ENCODE measurements at regions not wholly inside any gene's neighbourhood (a gene's known extent, or its start where the extent isn't known, plus 50 kb on each side); places are given as distances from the start of the nearest gene placed in this dataset.

DNA sequence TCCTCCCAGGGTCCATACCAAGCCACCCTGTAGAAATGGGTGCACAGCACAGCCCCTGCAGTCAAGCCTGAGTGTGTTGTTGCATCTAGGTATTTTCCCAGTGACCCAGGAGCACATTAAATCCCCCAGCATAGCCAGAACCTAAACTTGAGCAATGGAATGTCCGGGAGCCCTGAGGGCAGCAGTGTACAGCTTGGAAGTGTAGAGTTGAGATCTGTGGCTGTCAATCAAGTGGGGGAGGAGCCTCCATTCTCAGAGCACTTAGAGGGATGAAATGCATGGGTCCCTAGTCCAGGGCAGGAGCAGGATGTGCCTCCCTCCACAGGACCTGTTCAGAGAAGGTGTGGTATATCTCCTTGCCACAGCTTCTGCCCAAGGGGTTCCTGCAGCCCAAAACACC lies 885.1 kb downstream of the CCSER2 start:
- H3K27me3 ChIP-seq, result no peaks in the 10 kb centered on the region
- FAIRE-seq (no peak), ATAC-seq (no peak), DNase-seq (no peak)
- H3K4me3 ChIP-seq, result no peak overlapping the region
- H3K9me3 ChIP-seq, result no peaks in the 10 kb centered on the region
- intact Hi-C loops (cut with DNase I), result no loop called here
- H3K27ac ChIP-seq, result no peak overlapping the region
- no peaks in the 10 kb centered on the region for H3K36me3 ChIP-seq
- no peak for TF ChIP-seq CTCF (IDR thresholded peaks at IDR 0.05)
- no peaks in the 10 kb centered on the region for H3K4me1 ChIP-seq
- WGBS, 2 donors, result 91 to 98% methylated on average over 1 of the region's 1 CpG

DNA sequence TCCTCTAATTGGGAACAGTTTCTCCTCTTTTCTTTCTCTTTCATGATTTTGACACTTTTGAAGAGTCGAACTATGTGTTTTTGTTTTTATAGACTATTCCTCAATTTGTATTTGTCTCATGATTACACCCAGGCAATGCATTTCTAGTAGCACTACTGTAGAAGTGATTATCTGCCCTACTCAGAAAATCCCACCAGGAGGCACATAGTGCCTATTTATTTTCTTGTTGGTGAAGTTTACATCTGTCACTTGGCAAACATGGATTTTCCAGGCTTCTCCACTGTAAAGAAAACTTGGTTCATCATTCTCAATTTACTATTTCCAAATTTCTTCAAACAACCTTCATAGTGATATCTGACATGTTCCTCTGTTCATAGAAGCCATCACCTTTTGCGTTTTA lies 893.9 kb downstream of the CCSER2 start:
- no peaks in the 10 kb centered on the region for H3K36me3 ChIP-seq
- intact Hi-C loops (cut with DNase I), result no loop called here
- H3K27me3 ChIP-seq, result no peaks in the 10 kb centered on the region
- no peak for TF ChIP-seq CTCF (IDR thresholded peaks at IDR 0.05)
- H3K9me3 ChIP-seq, result no peaks in the 10 kb centered on the region
- 81 to 85% methylated on average over 2 of the region's 2 CpGs for WGBS, 2 donors
- ATAC-seq (no peak), FAIRE-seq (no peak), DNase-seq (no peak)
- peaks cover 0 to 3% (median 0%) of the 10 kb centered on the region in 3 donors for H3K4me1 ChIP-seq
- no peak overlapping the region for H3K4me3 ChIP-seq
- no peak overlapping the region for H3K27ac ChIP-seq

GRCh38 chr10:85224366-85224940 lies 896.1 kb downstream of the CCSER2 start:
- DNase-seq (no peak), FAIRE-seq (no peak), ATAC-seq (peak in 3 of 4 donors; percentile 30 to 60 (median 35))
- 19 to 23% methylated on average over 6 of the region's 6 CpGs for WGBS, 2 donors
- Histone ChIP-seq H3K36me3 (no peaks in the 10 kb centered on the region), H3K4me3 (no peak overlapping the region), H3K4me1 (peaks cover 0 to 3% (median 0%) of the 10 kb centered on the region in 3 donors), H3K27ac (no peak overlapping the region), H3K27me3 (no peaks in the 10 kb centered on the region), H3K9me3 (no peaks in the 10 kb centered on the region)
- TF ChIP-seq CTCF (IDR thresholded peaks at IDR 0.05), result no peak
- intact Hi-C loops (cut with DNase I), result no loop called here

DNA sequence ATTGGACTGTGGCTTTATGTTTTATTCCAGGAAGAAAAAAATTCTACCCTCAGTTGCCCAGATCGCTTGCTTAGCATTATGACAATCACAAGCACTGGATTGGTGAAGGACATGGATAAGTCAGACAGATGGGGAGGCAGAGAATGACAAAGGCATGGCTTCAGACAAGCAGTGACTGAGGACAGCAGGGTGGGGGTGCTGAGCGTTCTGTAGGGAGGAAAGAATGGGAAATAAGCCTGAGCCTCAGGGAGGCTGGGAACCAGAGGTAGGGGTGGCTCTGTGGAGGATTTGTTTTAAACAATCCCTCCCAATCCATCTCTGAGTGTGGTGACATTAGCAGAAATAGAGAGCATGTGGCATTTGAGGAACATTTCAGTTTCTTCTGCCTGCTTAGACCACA lies 896.9 kb downstream of the CCSER2 start:
- DNase-seq (no peak), ATAC-seq (no peak), FAIRE-seq (no peak)
- H3K27me3 ChIP-seq, result no peaks in the 10 kb centered on the region
- intact Hi-C loops (cut with DNase I), result no loop called here
- WGBS, 2 donors, result 87 to 91% methylated on average over 2 of the region's 2 CpGs
- TF ChIP-seq CTCF (IDR thresholded peaks at IDR 0.05), result no peak
- H3K9me3 ChIP-seq, result no peaks in the 10 kb centered on the region
- H3K4me1 ChIP-seq, result peaks cover 0 to 3% (median 0%) of the 10 kb centered on the region in 3 donors
- no peak overlapping the region for H3K27ac ChIP-seq
- no peak overlapping the region for H3K4me3 ChIP-seq
- no peaks in the 10 kb centered on the region for H3K36me3 ChIP-seq

DNA sequence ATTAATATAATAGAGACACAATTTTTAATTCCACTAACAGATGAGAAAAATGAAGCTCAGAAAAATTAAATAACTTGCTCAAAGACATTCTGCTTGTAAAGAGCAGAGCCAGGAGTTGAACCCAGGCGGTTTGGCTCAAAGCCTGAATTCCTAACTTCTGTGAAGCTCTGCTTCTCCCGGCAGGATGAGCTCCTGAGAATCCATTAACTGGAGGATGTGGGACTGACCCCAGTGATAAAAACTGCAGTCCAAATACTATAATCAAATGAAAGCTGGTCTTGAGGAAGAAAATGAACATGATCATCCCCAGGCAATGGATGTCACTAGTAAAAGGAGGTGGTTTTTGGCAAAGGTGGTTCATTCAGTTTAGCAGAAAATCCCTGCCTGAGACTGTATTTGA lies 898.2 kb downstream of the CCSER2 start:
- Histone ChIP-seq H3K36me3 (no peaks in the 10 kb centered on the region), H3K9me3 (no peaks in the 10 kb centered on the region), H3K27me3 (no peaks in the 10 kb centered on the region), H3K4me3 (no peak overlapping the region), H3K27ac (no peak overlapping the region), H3K4me1 (peaks cover 0 to 3% (median 0%) of the 10 kb centered on the region in 3 donors)
- ATAC-seq, result no peak
- no peak for TF ChIP-seq CTCF (IDR thresholded peaks at IDR 0.05)
- FAIRE-seq, result no peak
- intact Hi-C loops (cut with DNase I), result no loop called here
- 82 to 93% methylated on average over 2 of the region's 2 CpGs for WGBS, 2 donors
- DNase-seq, result no peak
